ENCODE measurements at regions not wholly inside any gene's neighbourhood (a gene's known extent, or its start where the extent isn't known, plus 50 kb on each side); places are given as distances from the start of the nearest gene placed in this dataset.

GRCh38 chr5:174182111-174182510 lies 136.6 kb downstream of the NSG2 start:
- no peak for TF ChIP-seq EZH2 (IDR thresholded peaks at IDR 0.05; ENCODE audit: insufficient read depth, poor library complexity, severe bottlenecking)
- no peak for TF ChIP-seq EZH2phosphoT487 (IDR thresholded peaks at IDR 0.05; ENCODE audit: insufficient read depth, low read depth)
